HG03159 (cell line): ENCODE measurements at regions not wholly inside any gene's neighbourhood (a gene's known extent, or its start where the extent isn't known, plus 50 kb on each side); places are given as distances from the start of the nearest gene placed in this dataset.
"Not testable (repeated sequence)": the region's sequence is repeated elsewhere in the genome, so short reads cannot be mapped to it uniquely, and the experiment has no call there.

Experiments
- ATAC-seq: cut with Tn5 transposase; IDR thresholded peaks from one replicate; pipeline ENCODE4 v1.9.1; 2021; ENCODE audit warnings: mild to moderate bottlenecking, moderate library complexity; ENCODE audit not compliant: unreplicated experiment

DNA sequence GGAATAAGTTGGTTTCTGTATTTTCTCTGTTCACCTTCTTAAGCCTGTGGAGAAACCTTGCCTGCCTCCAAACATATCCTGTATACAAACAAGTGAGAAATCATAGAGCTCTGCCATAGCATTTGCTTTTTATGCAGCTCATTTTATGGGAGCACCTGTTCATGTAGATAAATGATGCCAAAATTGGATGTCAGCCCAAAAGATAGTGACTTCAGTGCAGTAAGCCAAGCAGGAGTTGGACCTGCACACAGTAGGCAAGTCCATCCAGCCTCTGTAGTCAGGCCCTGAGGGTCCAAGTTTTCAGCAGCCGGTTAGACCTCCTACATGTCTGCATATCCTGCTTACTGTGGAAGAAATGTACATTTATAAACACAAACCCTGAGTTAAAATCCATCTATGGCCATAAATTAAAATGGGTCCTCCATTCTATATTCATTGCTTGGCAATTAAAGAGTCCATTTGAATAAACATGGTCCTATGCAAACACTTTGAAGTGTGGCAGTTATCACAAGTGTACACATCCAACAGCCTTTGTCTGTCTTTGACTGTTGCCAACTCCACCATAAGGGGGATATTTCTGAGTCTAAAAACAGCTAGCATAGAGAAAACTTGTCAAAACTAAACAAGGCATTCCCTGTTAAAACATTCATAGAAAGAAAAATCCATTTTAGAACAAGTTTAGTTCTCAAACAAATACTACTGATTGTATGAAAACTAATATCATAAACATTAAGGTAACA, 847.8 kb downstream of the RPS29 start:
- ATAC-seq = no peak

DNA sequence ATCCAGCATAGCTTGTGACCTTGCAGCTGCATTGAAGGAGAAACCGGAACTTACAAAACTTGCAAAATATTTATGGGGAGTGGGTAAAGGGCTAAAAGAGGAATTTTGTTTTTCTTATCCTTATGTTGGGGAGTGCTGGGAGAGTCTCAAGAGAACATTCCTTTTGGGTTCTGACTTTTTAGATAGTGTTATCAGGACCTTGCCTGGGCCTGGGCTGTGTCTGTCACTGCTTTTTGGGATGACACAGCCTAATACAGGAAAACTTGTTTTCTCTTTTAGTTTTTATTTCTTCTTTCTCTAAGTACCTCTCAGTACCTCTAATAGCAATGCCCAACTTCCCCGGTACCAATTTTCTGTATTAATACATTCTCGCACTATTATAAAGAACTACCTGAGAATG, 850.6 kb downstream of the RPS29 start:
- no peak for ATAC-seq

DNA sequence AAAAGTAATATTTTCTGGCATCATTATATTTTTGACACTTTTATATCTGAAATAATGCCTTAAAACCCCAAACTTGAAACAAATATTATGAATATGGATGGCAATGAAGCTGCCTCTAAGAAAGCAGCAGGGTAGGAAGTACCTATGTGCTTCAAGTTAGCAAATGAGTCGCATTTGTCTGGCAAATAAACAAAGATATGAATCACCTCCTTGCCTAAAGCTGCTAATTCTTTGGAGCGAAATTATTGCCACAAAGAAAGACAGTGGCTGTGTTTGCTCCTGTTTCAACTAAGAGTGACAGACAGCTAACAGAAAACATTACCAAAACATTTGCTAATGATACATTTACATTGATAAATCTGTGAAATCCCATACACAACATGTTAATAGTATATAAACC, 854.9 kb downstream of the RPS29 start:
- ATAC-seq = no peak

DNA sequence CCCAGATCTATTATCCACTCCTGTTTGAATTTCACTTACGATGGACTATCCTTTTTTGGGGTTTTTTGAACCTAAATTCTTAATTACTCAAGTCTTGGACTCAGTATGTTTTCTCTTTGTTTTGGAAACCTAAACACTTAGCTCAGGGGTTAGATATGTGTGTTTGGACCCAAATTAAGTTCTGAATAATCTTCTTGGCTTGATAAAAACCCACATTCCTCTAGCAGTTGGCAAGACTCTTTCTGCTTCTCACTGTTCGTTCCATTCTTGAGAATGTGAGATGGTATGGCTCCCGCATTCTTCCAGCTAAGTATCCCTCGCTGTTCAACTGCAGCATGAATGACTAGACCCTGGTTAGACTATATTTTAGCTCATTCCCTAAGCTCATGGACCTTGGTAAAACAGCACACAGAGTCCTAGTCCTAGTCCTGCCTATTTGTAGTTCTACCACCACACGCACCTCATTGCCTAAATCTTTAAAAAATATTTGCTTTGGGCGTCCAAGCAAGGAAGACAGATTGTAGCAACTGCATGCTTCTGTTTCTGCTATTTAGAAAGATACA, 860.0 kb downstream of the RPS29 start:
- ATAC-seq = no peak

- ATAC-seq = no peak
Observed at GRCh38 chr14:48725051-48725734, 861.0 kb downstream of the RPS29 start.

DNA sequence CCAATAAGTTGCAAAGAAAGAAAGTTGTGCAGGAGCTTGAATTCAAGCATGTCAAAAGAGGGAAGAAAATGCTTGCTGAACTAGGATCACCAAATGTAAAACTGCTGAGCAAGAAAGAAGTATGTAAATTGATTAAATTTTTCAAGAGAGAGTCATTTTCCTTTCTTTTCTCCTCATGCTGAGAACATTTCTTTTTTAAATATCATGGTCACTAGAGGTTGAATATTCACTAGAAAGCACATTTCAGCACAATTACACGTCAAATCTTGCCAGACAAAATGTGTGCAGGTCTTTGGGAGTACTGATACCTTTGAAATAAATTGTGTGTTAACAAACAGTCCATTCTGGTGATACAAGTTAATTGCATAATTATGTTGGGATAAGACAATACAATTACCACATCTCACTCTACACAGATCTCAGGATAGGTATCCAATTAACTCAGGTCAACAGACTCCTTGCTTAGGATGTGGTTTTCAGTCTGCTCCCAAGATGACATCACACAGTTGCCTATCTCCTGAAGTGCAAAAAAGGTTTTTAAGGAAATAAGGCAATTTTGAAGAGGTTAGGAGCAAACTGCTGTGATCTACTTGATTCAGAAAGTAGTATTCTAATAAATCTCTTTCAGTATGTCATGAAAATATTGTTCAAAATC, 862.2 kb downstream of the RPS29 start:
- no peak for ATAC-seq

DNA sequence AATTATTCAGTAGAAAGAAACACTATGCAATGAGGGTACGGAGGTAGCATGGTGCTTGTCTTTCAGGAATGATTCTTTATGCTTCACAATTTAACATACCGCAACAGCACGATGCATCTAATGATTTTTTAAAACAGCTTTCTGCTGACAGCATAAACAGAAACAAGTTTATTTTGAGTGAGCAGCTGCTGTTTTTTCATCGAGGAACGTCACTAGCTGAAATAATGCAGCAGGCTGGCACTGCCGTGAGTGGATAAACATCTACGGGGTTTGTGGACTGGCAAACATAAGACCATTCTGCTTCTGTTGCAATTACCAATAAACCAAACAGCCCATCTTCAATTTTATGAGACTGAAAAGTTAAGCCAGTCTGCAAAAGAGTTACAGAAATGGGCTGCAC, 871.8 kb downstream of the RPS29 start:
- ATAC-seq = no peak

- no peak for ATAC-seq
Observed at GRCh38 chr14:48710133-48710532, 876.0 kb downstream of the RPS29 start.

DNA sequence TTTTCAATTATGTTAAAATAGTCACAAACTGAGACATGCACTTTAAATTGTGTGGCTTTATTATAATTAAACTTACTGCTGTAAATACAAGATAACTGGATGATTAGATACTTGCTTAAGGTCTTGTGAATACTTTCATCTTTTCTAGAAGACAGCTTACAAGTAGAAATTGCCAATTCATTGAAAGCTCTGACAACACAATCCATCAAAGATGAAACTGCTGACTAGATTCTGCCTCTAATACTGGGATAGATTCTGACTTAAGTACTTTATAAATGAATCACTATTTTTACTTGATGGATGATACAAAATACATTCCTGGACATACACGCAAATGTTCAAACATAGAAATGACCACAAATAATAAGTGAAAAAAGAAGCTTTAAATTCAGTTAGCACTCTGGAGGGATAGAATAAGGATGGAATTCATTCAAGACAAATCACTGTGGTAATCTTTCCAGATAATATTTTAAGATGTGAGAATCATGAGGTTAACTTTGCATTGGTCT, 876.8 kb downstream of the RPS29 start:
- ATAC-seq = no peak

DNA sequence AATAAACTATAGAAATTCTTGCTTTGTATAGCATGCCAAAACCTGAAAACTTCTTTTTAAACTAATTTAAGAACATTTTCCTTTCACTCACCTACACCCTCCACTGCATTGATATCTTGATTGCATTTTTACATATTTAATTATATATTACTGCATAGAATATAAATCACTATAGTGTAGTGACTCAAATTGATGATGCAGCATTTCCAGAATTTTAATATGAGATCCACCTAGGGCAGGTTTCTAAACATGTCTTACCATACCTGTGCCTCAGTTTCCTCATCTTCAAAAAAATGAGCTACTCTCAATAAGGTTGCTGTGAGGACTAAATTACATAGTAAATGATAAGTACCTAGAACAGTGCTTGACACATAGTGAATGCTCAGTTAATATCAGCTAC, 881.5 kb downstream of the RPS29 start:
- ATAC-seq = no peak

DNA sequence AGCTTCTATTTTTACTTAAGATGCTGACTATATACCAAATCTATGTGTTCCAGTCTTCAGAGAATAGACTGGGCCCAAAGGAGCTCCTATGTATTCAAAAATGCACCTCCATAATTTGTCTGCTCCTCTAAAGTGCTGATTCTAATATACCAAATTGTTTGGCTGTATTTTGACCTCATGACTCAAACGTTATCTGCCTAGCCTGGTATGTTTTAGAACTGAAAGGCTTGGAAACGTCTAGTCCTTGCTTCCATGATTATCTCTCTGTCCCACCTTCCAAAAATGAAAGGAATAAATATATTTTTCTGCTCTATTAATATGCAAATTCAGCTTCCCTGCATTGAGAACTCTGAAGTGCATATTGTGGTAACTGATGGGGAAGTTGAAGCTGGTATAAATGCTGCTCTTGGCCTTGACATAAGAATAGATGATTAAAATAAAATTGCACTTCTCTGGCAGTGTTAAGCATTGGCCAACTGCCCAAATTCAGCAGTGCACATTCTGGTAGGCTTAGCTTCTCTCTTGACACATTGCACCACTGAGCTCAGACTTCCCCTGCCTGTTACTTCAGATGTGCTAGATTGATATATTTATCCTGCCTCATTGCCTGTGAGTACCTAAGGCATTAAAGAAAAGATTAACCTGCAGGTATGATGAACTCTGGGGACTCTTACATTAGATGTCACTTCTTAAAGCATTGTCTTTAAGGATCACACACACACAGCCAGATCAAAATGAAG, 882.3 kb downstream of the RPS29 start:
- no peak for ATAC-seq

GRCh38 chr14:48697362-48697761, 888.8 kb downstream of the RPS29 start:
- not testable (repeated sequence) for ATAC-seq

GRCh38 chr14:48693793-48694192, 892.4 kb downstream of the RPS29 start:
- ATAC-seq = no peak

- no peak for ATAC-seq
Observed at GRCh38 chr14:48690349-48690748, 895.8 kb downstream of the RPS29 start.

DNA sequence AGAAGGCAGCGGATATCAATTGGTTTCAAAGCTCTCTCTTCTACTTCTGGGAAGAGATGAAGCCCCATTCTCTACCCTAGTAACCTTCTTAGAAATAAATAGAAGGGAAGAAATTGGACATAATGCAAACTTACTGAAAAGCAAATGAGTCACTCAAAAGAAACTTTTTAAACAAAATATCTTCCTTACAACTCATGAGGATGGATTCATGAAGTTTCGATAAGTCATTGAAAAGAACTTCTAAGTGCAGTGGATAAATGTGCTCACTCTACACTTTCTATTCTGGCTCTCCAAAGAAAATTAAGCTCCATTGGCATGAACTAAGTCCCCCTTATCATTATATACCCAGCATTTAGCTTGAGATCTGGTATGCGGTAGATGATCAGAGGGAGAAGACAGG, 899.5 kb downstream of the RPS29 start:
- ATAC-seq = no peak

- ATAC-seq = no peak
Observed at GRCh38 chr14:48672506-48672905, 913.7 kb downstream of the RPS29 start.

DNA sequence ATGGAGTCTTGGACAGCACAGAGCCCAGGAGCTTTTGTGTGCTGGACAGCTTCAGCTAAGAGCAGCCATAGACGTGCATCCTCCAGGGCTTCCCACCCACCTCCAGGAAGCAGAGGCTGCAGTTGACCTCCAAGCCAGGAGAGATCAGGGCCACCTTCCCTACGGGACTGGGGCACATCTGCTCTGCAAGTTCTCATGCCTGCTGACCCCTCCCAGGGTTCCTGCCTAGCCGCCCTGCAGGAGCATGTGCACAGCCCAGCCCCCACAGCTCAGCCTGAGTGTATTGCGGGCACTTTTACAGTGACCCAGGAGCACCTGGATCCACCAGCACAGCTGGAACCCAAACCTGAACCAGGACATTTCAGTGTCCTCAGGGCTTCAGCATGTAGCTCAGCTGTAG, 915.2 kb downstream of the RPS29 start:
- ATAC-seq = no peak

GRCh38 chr14:48665077-48665784, 920.9 kb downstream of the RPS29 start:
- no peak for ATAC-seq

DNA sequence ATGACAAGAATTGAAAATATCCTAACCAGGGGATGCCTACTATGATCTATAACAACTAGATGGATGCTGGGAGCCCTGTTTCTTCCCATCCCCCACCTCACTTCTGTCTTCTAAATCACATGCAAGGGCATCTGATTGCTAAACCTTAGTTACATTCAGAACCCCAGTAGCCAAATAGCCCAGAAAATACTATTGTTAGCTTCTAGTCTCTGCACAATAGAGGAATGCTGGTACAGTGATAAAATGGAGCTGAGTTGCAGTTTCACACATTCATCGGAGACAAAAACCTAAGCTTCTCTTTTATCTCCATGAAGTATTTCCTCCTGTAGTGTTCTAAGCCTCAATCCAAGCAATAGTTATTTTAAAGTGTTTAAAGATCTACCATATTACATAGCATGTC, 942.9 kb downstream of the RPS29 start:
- no peak for ATAC-seq

- peak; percentile 53 for ATAC-seq
Observed at GRCh38 chr14:48628870-48629269, 953.5 kb upstream of the MDGA2 start.
